ENCODE measurements at regions not wholly inside any gene's neighbourhood (a gene's known extent, or its start where the extent isn't known, plus 50 kb on each side); places are given as distances from the start of the nearest gene placed in this dataset.

DNA sequence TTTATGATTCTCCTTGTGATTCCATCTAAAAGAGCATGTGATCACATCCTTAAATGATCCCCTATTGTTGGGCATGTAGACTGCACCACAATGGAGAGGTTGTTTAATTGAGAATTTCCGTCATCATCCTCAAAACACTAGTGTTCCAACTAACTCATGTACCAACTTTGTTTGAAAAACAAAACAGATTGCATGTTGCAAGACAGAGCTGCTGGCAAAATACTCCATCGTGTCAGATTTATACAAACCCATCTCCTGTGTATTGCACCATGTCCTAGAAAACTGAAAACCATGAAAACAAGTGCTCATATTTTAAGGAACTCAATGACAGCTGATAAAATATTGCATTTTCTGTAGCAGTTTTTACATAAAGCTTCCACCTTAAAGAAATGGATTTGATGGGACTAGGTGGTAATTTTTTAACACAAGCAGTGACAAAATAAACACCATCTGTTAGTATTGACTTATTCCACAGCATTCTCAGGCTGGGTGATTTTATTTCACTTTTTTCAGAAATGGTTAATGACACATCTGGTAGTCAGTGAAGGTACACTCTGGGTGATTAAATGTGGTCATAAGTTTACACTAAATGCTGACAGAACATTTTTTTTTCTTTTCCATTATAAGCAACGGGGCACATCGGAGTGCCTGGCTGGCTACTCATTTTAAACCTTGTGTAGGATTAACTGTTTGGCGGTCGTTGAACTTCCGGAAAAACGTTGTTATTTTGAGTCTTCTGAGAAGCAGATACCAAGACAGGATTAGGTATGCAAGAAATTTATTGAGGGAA is 602.9 kb upstream of the WWC1 start:
- DNase-seq: no peak

DNA sequence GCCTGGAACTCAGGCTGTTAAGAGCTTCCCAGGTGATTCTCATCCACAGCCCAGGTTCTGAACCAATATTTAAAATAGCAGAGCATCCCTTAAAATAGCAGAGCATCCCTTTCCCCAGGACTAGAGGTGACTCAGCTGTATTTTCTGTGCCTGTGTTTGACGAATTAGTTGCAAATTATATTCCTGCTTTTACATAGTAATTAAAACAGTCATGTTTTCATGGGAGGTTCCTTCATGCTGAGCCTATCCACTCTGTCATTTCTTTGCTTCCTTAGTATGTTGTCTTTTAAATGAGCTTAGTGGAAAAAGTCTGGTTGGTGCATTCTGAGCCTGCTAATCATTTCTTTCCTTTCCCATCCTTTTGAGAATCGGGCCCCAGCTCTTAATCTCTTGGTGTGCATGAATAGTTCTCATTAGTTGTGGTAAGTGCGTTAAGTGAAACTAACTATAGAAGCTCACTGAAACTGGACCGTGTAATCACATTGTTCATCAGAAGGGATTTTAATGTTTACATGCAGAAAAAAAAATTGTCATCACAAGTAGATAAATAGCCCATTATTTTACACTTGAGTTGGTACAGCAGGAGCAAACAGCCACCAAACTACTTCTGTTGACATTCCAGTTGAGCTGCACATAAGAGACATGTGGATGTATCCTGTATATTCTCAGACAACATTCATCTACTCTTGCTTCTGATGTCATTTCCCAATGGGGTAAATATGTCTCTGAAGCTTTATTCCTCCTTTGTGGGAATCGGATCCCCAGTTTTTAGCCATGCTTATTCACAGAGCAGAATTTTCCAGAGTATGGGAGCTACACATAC is 596.9 kb upstream of the WWC1 start:
- no peak for DNase-seq

DNA sequence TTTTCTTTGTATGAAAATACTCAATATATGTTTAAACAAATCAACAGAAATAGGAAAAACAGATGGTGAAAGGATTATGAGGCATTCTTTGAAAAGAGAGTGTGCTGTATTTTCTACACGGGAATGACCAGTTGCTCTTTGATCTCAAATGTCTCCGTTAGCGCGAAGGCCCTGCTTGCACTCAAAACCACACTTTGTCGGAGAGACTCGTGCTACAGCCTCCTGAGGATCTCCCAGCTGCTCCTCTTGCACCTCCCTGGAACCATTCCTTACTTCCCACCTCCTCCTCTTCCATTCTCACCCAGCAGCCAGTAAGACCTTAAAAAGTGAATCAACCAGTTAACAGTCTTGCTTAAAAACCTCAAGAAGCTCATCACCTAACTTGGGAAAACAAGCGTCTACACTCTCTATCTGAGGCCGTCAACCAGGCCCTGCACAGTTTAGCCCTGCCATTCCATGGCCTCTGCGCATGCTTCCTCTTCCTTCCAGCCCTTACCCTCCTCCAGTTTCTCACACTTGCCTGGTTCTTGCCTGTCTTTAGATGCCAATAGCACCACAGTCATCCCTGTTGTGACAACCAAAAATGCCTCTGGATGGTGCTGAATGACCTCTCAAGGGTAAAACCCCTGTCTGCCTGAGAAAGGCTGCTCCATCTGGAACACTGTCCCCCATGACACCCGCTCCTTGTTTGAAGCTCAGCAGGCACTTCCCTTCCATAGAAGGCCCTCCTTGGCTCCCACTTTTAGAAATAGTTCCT is 594.7 kb upstream of the WWC1 start:
- no peak for DNase-seq

DNA sequence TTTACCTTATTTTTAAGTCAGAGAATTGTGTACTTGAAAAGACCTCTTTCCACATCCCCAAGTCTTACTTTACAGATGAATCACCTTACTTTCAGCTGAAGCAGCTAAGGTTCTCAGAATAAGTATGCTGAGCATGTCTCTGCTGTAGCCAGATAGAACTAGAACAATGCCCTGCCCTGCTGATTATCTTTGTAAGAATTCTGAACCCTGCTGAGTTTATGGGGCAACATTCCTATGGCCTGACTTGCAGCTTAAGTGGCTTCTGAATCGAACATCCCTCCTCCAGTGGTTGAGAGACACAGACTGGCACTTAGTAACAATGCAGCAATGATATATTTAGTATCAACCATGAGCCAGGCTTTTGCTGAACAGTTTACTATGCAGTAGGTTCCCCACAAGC is 592.0 kb upstream of the WWC1 start:
- no peak for DNase-seq

DNA sequence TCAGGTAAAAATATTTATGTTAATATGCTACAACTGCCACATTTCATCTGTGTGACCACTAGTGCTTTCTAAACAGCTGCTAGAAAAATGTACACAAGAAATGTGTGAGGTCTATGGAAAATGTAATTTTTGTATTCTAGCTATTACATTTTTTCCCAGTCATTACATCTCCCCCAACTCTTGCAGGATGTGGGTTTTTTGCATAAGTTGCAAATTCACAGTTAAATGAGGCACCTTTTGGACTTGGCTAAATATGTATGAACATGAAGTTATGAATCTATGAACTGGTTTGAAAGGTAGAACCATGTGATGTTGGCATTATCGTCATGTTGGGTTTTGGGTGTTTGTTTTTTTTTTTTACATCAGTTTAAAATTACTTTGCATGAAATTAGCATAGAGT is 590.4 kb upstream of the WWC1 start:
- DNase-seq: no peak

DNA sequence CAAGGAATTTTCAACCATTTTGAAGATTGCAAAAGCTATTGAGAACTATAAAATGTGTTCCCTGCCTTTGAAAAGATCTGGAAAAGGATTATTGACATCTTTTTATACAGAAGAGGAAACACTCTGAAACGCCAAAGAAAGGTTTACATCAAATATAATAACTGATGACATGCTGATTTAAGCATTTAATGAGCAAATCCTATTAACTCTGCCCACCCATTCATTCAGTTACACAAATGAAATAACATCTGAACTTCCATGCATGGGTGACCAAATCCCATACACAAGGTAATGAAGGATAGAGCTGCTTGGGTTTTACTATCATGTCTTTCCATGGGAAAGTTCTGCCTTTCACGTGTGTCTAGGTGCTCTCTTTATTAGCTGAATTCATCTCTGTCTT is 589.4 kb upstream of the WWC1 start:
- DNase-seq: no peak

DNA sequence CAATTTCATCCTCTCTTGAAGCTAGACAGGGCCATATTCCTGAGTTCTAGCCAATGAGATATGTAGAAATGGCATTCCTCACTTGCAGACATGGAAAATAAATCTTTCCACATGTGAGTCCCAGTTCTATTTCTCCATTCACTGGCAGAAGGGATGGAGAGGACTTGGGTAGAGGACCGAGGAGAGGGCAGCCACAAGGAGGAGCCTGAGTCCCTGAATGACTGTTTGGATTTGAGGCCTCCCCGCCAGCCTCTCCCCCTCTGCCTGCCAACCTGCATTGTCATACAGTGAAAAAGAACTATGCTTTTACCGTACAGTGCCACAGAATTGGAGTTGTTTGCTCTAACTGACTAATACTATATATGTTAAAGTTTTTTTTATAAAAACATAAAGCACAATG is 583.0 kb upstream of the WWC1 start:
- DNase-seq: no peak

DNA sequence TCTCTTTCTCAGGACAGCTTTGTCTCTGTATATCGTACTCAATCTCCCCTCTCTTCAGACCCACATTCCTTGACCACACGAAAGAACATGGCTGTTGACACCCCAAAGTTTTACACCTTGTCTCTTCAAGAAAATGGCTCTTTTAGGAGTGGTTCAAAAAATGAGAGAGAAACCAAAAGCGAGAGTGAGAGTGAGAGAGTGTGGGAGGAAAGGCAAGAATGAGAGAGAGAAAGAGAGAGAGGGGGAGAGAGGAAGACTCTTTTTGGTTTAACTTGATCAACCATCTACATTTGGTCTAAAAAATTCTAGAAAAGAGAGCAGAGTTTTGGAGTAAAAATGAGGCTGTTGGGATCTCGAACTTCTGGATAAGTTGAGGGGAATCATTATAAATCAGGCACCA is 581.8 kb upstream of the WWC1 start:
- DNase-seq: no peak

DNA sequence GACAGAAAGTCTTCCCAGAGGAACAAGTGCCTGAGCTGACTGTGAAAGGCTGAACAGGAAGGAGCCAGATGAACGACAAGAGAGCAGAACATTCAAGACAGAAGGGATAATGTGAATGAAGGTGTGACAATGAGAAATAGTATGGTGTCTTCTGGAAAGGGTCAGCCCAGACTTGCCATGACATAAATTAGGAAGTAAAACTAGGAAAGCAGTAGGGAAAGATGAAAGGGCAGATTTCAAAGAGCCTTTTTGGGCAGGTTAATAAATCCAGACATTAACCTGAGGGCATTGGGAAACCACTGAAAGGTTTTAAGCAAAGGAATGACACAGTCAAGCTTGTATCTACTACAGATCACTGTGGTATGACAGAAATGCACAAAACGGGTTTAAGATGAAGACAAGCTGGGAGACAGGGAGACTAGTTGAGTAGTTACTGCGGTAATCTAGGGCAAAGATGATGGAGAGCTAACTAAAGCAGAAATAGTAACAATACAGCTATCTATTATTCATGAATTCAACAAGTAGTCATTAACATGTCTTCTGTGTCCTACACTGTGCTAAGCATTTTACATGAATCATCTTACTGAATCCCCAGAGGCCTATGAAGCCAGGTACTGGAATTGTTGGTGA is 580.9 kb upstream of the WWC1 start:
- no peak for DNase-seq

DNA sequence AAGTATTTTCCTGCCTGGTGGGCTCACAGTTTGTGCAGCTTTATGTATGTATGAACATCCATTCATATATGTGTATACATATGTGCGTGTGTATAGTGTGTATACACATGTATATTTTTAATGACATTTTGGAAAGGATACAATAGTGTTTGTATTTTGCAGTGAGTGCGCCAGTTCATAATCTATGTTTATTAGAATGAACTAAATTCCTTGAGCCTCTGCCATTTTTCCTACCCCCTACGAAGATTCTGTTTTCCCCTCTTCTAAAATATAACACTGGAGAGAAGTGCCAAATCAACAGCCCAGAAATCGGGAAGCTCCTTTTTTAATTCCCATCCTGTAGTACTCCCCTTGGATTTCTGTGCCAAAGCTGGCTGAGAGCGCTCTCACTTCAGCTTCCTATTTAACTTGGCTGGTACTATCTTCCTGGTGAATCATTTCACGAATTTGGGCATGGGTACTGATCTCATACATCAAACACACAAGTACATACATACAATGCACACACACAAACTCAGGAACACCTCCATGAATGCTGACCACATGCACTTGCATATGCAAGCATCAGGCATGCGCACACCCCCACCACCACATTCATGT is 578.4 kb upstream of the WWC1 start:
- DNase-seq: no peak

DNA sequence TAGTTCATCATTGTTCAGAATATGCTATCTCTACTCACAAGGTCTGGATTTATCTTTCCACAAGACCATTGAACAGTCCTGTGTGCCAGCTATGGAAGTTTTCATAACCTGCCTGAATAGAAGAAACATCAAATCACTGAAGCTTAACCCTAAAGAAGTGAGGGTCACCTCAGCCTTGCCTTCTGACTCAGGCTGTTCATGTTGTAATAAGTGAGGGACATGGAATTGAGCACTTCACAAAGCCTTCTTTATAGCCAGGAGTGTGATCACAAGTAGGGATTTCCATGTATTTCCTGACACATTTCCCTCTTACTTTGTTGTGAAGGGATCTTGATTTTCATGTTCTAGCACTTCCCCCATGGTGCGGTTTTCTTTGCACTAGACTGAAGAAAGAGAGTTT is 577.5 kb upstream of the WWC1 start:
- no peak for DNase-seq

DNA sequence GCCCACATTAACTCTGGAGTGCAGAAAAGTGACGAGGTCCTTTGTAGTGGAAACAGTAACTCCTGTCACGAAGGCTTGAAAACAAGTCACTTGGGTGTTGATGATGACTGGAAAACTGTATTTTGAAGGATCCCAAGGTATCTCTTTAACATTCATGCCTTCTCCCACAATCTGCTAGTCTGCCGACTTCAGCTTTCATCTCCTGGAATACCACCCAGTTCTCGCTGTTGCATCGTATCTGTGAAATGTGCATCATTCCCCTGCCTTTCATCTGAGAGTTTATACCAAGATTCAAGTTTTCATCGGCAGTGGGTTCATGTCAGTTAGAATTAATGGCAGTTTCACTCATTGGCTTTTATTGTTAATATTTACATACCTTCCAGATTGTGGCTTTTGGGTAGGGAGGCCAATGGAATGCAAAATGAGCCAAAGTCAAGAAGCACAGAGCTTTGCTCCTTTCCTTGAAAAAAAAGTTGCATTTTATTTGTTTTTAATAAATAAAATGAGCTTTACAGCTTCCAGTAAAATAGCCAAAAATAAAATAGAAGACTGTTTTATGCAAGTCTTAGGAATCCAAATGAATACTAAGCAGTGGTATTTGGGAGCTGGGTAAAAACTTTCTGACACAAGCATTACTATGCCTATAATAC is 575.2 kb upstream of the WWC1 start:
- no peak for DNase-seq

DNA sequence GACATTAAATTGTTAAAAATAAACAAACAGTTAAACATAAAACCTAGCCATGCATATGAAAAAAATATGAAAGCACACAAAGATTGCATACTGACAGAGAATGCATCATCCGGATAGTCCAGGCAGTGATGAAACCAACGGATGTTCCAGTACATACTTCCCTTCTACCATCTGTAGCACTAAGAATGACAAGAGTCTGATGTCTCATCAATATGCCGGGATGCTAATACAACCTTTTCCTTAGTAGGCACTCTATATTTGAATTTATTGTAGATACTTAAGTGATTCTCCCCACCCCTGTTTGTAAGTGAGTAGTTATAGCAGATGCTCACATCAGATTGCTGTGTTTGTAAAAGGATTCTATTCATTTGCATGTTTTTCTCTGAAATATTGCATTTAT is 571.2 kb upstream of the WWC1 start:
- no peak for DNase-seq

DNA sequence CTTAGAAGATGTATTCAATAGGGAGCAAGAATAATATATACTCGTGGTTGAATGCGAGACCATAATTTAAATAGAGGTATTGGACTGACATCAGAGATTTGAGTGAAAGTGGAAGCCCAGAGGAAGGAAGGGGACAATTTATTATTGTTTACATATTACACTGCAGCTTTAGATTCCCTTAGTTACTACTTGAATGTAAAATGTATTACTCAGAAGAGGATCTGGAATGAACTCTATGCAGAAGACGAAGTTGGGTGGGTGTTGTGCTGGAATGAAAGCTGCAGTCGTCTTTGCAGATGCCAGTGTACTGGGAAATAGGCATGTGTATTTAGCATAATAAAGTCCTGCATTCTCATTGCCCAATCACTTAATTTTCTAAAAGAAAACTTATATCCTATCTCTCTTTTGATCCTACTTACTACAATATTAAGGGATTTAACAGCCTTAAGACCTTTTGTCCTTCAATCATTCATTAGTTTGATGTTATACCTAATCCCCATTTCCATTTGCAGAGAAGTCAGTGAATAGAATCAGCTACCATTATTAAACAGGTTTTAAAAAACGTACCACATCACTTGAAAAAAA is 570.7 kb upstream of the WWC1 start:
- no peak for DNase-seq

DNA sequence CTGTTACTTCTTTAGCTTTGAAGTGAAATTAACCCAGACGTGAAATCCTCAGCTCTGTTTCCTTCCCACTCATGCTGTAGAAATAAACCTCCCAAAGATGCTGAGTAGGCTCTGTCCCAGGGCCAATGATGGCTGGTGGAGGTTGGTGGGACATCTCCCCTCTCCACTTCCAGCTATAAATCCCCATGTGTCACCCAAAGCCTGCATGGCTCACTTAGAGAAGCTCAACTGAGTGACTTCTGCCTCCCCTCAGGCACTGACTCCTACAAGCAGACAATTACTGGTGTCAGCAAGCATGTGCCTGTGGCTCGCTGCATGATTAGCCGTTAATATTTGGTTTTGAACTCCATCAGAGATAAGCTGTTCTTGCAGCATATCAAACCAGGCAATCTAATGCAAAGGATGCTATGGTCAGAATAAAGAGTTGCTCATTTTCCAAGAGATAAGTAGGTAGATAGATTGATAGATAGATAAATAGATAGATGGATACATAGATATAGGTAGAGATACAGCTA is 569.5 kb upstream of the WWC1 start:
- no peak for DNase-seq

DNA sequence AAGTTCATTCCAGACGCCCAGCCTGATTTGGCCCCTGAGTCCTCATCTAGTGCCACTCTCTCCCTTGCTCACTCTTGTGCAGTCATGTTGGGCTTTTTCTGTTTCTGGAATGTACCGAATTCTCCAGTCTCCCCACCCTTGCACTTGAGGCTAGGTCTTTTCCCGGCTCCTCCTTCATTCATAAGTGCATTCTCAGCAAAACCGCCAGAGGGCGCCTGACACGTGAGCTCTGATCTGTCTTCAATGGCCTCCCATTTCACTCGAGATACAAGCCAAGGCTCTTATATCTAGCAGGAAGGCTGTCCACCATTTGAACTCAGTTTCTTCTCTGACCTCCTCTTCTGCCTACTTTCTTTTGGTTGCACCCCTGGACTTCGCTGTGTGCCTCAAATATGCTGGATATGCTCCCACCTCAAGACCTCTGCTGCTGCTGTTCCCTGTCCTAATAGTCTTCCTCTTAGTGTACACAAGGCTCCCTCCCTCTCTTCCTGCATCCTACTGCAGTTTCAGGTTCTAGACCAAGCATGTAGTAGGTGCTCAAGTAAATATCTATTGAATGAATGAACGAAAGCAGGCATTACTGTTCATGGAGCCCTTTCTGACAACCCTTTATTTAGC is 568.1 kb upstream of the WWC1 start:
- peak; percentile 49 for DNase-seq

DNA sequence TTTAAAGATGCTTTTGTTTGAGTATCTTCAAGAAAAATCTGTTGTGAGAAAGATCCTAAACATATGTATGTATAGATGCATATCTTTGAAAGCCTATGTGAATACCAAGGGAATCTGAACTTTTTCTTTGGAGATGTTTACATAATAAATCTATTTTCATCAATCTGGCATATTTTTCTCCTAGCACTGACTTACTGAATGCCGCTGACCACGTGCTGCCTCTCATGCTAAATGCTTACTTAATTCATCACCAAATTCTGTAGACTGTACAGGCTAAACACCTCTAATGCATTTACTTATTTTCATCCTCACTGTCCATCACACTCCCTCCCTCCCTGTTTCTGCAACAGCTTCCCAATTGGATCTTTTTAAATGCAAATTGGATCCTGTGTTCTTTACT is 566.2 kb upstream of the WWC1 start:
- no peak for DNase-seq

DNA sequence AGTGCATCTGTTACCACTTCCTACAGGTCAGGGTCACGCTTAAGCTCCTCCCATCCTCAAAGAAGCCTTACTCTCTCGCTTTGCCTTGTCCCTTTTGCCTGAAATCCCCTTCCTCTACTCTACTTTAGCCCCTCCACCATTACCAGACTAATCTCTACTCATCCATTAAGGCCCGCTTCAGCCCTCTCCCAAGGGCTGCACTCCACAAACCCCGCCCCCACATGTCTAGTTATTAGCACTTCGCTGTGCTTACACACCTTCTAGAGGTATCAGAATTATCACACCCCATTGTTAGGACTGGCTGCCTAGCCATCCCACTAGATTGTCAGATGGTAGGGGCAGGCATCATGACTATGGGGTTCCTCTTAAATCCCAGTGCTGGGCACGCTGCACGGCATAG is 565.7 kb upstream of the WWC1 start:
- no peak for DNase-seq

DNA sequence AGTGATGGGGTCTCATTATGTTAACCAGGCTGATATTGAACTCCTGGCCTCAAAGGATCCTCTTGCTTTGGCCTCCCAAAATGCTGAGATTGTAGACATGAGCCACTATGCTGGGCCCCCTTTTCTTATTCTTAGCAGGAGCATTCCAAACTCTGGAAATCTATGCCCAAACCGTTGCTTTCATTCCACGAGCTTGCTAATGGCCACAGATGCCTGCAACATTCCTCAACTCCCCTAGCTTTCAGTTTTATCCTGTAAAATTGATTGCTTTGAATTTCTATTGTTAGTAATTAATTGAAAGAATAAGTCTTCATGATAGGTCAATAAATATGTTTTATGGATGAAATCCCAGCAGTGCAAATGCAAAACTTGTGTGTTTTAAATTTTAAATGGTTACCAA is 564.8 kb upstream of the WWC1 start:
- DNase-seq: no peak

DNA sequence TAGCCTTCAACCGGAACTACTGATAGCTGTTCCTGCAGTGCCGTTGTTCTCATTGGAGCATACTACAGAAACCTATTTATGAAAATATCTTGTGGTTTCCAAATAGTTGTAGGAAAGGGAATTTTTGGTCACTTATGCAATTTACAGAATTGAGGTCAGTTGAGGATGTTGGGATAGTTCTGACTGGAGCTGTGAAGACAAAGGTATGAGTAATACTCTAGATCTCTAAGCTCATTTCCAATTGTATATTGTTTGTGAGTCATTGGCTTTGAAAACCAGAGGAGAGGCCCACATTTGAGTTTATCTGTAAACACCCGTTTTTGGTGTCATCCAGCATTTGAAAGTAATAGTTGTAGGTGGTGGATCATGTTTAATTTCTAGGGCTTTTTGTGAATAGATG is 561.3 kb upstream of the WWC1 start:
- DNase-seq: no peak

DNA sequence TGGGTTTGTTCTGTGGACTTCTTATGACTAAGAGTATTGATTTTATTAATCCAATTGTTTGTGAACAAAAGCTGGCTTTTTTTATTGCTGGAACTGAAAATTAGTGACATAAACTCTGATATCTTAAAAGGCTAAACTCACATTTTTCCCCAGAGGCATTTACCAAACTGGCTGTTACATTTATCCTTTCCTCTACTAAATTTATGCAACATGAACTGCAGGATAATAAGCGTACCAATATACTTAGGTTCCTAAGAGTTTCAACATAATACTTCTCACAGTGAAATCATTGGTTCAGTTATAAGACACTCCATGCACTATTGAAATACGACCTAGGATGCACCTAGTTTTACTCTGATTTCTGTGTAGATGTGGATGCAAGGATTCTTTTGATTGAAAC is 560.8 kb upstream of the WWC1 start:
- no peak for DNase-seq
